Umbilical cord (tissue), 1 donor: ENCODE measurements at regions not wholly inside any gene's neighbourhood (a gene's known extent, or its start where the extent isn't known, plus 50 kb on each side); places are given as distances from the start of the nearest gene placed in this dataset.

ENCODE experiments used
- DNase-seq: peaks from one replicate; pipeline ENCODE4 v3.0.0-alpha.2; 2015; ENCODE audit warnings: low spot score

GRCh38 chr19:29323440-29324290 is 110.7 kb upstream of the UQCRFS1 start:
- no peak for DNase-seq

- no peak for DNase-seq
These were observed 111.3 kb upstream of the UQCRFS1 start for GRCh38 chr19:29324291-29324680.

- no peak for DNase-seq
These were observed 111.8 kb upstream of the UQCRFS1 start for GRCh38 chr19:29324717-29325116.

GRCh38 chr19:29325241-29325975 is 112.5 kb upstream of the UQCRFS1 start:
- no peak for DNase-seq

- peak; percentile 1 for DNase-seq
These were observed 113.4 kb upstream of the UQCRFS1 start for GRCh38 chr19:29326351-29326750.

- no peak for DNase-seq
These were observed 114.2 kb upstream of the UQCRFS1 start for GRCh38 chr19:29326849-29327840.

GRCh38 chr19:29328586-29328985 is 115.6 kb upstream of the UQCRFS1 start:
- no peak for DNase-seq

GRCh38 chr19:29329460-29330134 is 116.6 kb upstream of the UQCRFS1 start:
- DNase-seq = peak; percentile 3

- no peak for DNase-seq
These were observed 123.5 kb upstream of the UQCRFS1 start for GRCh38 chr19:29336425-29336824.

- DNase-seq = no peak
These were observed 124.1 kb upstream of the UQCRFS1 start for GRCh38 chr19:29337029-29337428.

- DNase-seq = no peak
These were observed 125.5 kb upstream of the UQCRFS1 start for GRCh38 chr19:29338480-29338879.

- no peak for DNase-seq
These were observed 129.8 kb upstream of the UQCRFS1 start for GRCh38 chr19:29342721-29343120.

GRCh38 chr19:29364224-29364726 is 151.3 kb upstream of the UQCRFS1 start:
- DNase-seq = no peak

- DNase-seq = no peak
These were observed 152.0 kb upstream of the UQCRFS1 start for GRCh38 chr19:29364999-29365398.

GRCh38 chr19:29365836-29366417 is 153.0 kb upstream of the UQCRFS1 start:
- DNase-seq = no peak

GRCh38 chr19:29366757-29367156 is 153.8 kb upstream of the UQCRFS1 start:
- no peak for DNase-seq

GRCh38 chr19:29367791-29368222 is 154.9 kb upstream of the UQCRFS1 start:
- no peak for DNase-seq

- no peak for DNase-seq
These were observed 155.5 kb upstream of the VSTM2B start for GRCh38 chr19:29370276-29370675.

GRCh38 chr19:29371251-29372090 is 154.3 kb upstream of the VSTM2B start:
- DNase-seq = no peak

GRCh38 chr19:29372091-29372415 is 153.7 kb upstream of the VSTM2B start:
- DNase-seq = no peak
